ENCODE measurements at regions not wholly inside any gene's neighbourhood (a gene's known extent, or its start where the extent isn't known, plus 50 kb on each side); places are given as distances from the start of the nearest gene placed in this dataset.
"Not testable (repeated sequence)": the region's sequence is repeated elsewhere in the genome, so short reads cannot be mapped to it uniquely, and the experiment has no call there.

- DNase-seq: no peak
Observed at GRCh38 chr4:17066972-17067371, 168.5 kb upstream of the LDB2 start.

GRCh38 chr4:17066236-17066635, 167.8 kb upstream of the LDB2 start:
- no peak for DNase-seq

- no peak for DNase-seq
Observed at GRCh38 chr4:17065821-17066220, 167.4 kb upstream of the LDB2 start.

GRCh38 chr4:17064959-17065358, 166.5 kb upstream of the LDB2 start:
- no peak for DNase-seq

GRCh38 chr4:17063888-17064287, 165.4 kb upstream of the LDB2 start:
- DNase-seq: no peak

- DNase-seq: no peak
Observed at GRCh38 chr4:17060230-17060629, 161.8 kb upstream of the LDB2 start.

- peak in 1 of 58 donors; percentile 25 for DNase-seq
Observed at GRCh38 chr4:17058916-17059741, 160.7 kb upstream of the LDB2 start.

- DNase-seq: peak in 5 of 58 donors; percentile 6 to 24 (median 20)
Observed at GRCh38 chr4:17058536-17058915, 160.1 kb upstream of the LDB2 start.

- no peak for DNase-seq
Observed at GRCh38 chr4:17057035-17057434, 158.6 kb upstream of the LDB2 start.

GRCh38 chr4:17055788-17056187, 157.3 kb upstream of the LDB2 start:
- DNase-seq: peak in 27 of 58 donors; percentile 1 to 70 (median 13)

GRCh38 chr4:17045866-17046265, 147.4 kb upstream of the LDB2 start:
- no peak for DNase-seq

- no peak for DNase-seq
Observed at GRCh38 chr4:17038510-17039176, 140.2 kb upstream of the LDB2 start.

GRCh38 chr4:17033768-17034181, 135.3 kb upstream of the LDB2 start:
- DNase-seq: no peak

GRCh38 chr4:17033025-17033767, 134.8 kb upstream of the LDB2 start:
- DNase-seq: no peak

- no peak for DNase-seq
Observed at GRCh38 chr4:17030543-17030942, 132.1 kb upstream of the LDB2 start.

GRCh38 chr4:17029964-17030363, 131.5 kb upstream of the LDB2 start:
- DNase-seq: no peak

GRCh38 chr4:17029432-17029831, 131.0 kb upstream of the LDB2 start:
- DNase-seq: no peak

GRCh38 chr4:17027495-17027894, 129.1 kb upstream of the LDB2 start:
- peak in 3 of 58 donors; percentile 5 to 11 (median 6) for DNase-seq

GRCh38 chr4:17024425-17024824, 126.0 kb upstream of the LDB2 start:
- DNase-seq: no peak

GRCh38 chr4:17020901-17021300, 122.5 kb upstream of the LDB2 start:
- DNase-seq: no peak

- DNase-seq: no peak
Observed at GRCh38 chr4:17020451-17020850, 122.0 kb upstream of the LDB2 start.

GRCh38 chr4:17018621-17019020, 120.2 kb upstream of the LDB2 start:
- not testable (repeated sequence) for DNase-seq
